Liver (tissue), 7 donors: ENCODE measurements at regions not wholly inside any gene's neighbourhood (a gene's known extent, or its start where the extent isn't known, plus 50 kb on each side); places are given as distances from the start of the nearest gene placed in this dataset.
"Not testable (repeated sequence)": the region's sequence is repeated elsewhere in the genome, so short reads cannot be mapped to it uniquely, and the experiment has no call there.

Source experiments
- DNase-seq: peaks from one replicate; pipeline ENCODE4 v3.0.0-alpha.2; 2017; ENCODE audit warnings: low spot score
- H3K27ac ChIP-seq, 2 donors: one replicate each; pipeline ENCODE4 v1.7.0; 2013; ENCODE audit warnings: inconsistent platforms in 2 of 2, low read length in 2 of 2, control low read depth in 1 of 2, low read depth in 1 of 2, mild to moderate bottlenecking in 1 of 2
- H3K27me3 ChIP-seq, 4 donors: one replicate each; pipeline versions ENCODE4 v1.6.1 to v1.7.0; 2013; ENCODE audit warnings: low read length in 3 of 4, inconsistent platforms in 1 of 4, mild to moderate bottlenecking in 1 of 4, moderate library complexity in 1 of 4; ENCODE audit not compliant: control insufficient read depth in 4 of 4, insufficient read depth in 4 of 4
- H3K36me3 ChIP-seq, 4 donors: one replicate each; pipeline versions ENCODE4 v1.6.1 to v1.7.0; 2013; ENCODE audit warnings: low read length in 3 of 4, mild to moderate bottlenecking in 3 of 4, low read depth in 1 of 4, moderate library complexity in 1 of 4; ENCODE audit not compliant: control insufficient read depth in 4 of 4, insufficient read depth in 3 of 4
- H3K4me1 ChIP-seq, 4 donors: one replicate each; pipeline versions ENCODE4 v1.6.1 to v1.7.0; 2013; ENCODE audit warnings: low read length in 3 of 4, mild to moderate bottlenecking in 3 of 4, moderate library complexity in 1 of 4; ENCODE audit not compliant: control insufficient read depth in 4 of 4, insufficient read depth in 4 of 4
- H3K4me3 ChIP-seq, 3 donors: one replicate each; pipeline versions ENCODE4 v1.6.1 to v1.7.0; 2013; ENCODE audit warnings: low read length in 3 of 3, control low read depth in 1 of 3, low read depth in 1 of 3, mild to moderate bottlenecking in 1 of 3
- H3K9ac ChIP-seq, 2 donors: one replicate each; pipeline ENCODE4 v1.7.0; 2013; ENCODE audit warnings: low read length in 2 of 2, mild to moderate bottlenecking in 2 of 2, moderate library complexity in 2 of 2, control low read depth in 1 of 2, low read depth in 1 of 2
- H3K9me3 ChIP-seq, 4 donors: one replicate each; pipeline versions ENCODE4 v1.6.1 to v1.7.0; 2013; ENCODE audit warnings: low read length in 3 of 4; ENCODE audit not compliant: control insufficient read depth in 4 of 4
- EGR1 ChIP-seq, 2 donors: IDR thresholded peaks; 2 replicates each; pipeline ENCODE4 v1.6.1; 2016 to 2018; ENCODE audit warnings: antibody characterized with exemption in 2 of 2, low read depth in 2 of 2
- FOXA1 ChIP-seq: IDR thresholded peaks from 2 replicates; pipeline ENCODE4 v1.6.1; 2016; ENCODE audit warnings: antibody characterized with exemption
- FOXA2 ChIP-seq: IDR thresholded peaks from 2 replicates; pipeline ENCODE4 v1.6.1; 2016; ENCODE audit warnings: antibody characterized with exemption
- GABPA ChIP-seq, 2 donors: IDR thresholded peaks in 1 of 2; conservative IDR thresholded peaks in 1 of 2; 2 replicates each; pipeline ENCODE4 v1.6.1; 2016; ENCODE audit warnings: antibody characterized with exemption in 2 of 2, mild to moderate bottlenecking in 1 of 2, moderate library complexity in 1 of 2
- HNF4G ChIP-seq: IDR thresholded peaks from 2 replicates; pipeline ENCODE4 v1.6.1; 2016; ENCODE audit warnings: antibody characterized with exemption
- JUND ChIP-seq, 2 donors: IDR thresholded peaks; 2 replicates each; pipeline ENCODE4 v1.6.1; 2016; ENCODE audit warnings: antibody characterized with exemption in 2 of 2
- NR2F2 ChIP-seq: IDR thresholded peaks from 2 replicates; pipeline ENCODE4 v1.6.1; 2016; ENCODE audit warnings: antibody characterized with exemption
- RAD21 ChIP-seq, 2 donors: IDR thresholded peaks; 2 replicates each; pipeline ENCODE4 v1.6.1; 2016; ENCODE audit warnings: antibody characterized with exemption in 2 of 2, mild to moderate bottlenecking in 2 of 2
- RXRA ChIP-seq, 2 donors: IDR thresholded peaks; 2 replicates each; pipeline ENCODE4 v1.6.1; 2017 to 2018; ENCODE audit warnings: antibody characterized with exemption in 2 of 2, mild to moderate bottlenecking in 1 of 2
- SP1 ChIP-seq: IDR thresholded peaks from 2 replicates; pipeline ENCODE4 v1.6.1; 2018; ENCODE audit warnings: antibody characterized with exemption, mild to moderate bottlenecking
- TAF1 ChIP-seq: conservative IDR thresholded peaks from 2 replicates; pipeline ENCODE4 v1.6.1; 2016; ENCODE audit warnings: antibody characterized with exemption, mild to moderate bottlenecking
- YY1 ChIP-seq: IDR thresholded peaks from 2 replicates; pipeline ENCODE4 v1.6.1; 2016; ENCODE audit warnings: antibody characterized with exemption, mild to moderate bottlenecking
- WGBS: extraction: QIAGEN DNeasy Blood & Tissue Kit; methylation state at CpG from one replicate; pipeline ENCODE4 v1.1.7; 2013; 5-methylcytosine and 5-hydroxymethylcytosine counted together
- TF ChIP-seq, protein P1 (sequence below): IDR thresholded peaks from 2 replicates; pipeline ENCODE4 v1.6.1; 2016; ENCODE audit warnings: antibody characterized with exemption
- TF ChIP-seq, protein P2 (sequence below): IDR thresholded peaks from 2 replicates; pipeline ENCODE4 v1.6.1; 2016; ENCODE audit warnings: antibody characterized with exemption
- TF ChIP-seq, protein P3 (sequence below): IDR thresholded peaks from 2 replicates; pipeline ENCODE4 v1.6.1; 2016; ENCODE audit warnings: antibody characterized with exemption, mild to moderate bottlenecking
- TF ChIP-seq, protein P4 (sequence below): IDR thresholded peaks from 2 replicates; pipeline ENCODE4 v1.6.1; 2016; ENCODE audit warnings: antibody characterized with exemption
- donor health status: healthy.
- donor health status: healthy.
- donor health status: healthy.
- donor health status: healthy.

DNA sequence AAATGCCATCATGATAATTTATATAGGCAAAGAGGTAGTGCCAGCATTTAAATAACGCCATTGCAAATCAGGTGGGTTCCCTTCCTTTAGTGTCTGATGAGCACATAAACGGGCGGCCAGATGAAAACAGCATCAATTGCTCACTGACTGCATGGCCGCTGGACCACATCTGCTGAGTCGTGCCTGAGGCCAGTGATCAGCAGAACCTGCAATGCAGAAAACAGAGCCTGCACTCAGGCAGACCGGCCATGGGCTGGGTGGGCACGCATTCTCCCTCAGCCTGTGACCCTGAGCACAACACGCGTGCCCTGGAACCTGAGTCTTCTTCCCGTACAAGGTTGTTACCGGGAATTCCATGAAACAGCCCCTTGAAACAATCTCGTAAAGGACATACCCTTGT lies 144.0 kb upstream of the THBS2 start:
- H3K4me3 ChIP-seq, result no peak overlapping the region
- TF ChIP-seq SP1, result no peak
- no peak for TF ChIP-seq GABPA (IDR thresholded peaks at IDR 0.05 in 1 of 2, conservative IDR thresholded peaks at IDR 0.05 in 1 of 2)
- no peak for TF ChIP-seq YY1
- TF ChIP-seq TAF1, result no peak
- TF ChIP-seq, protein P1, sequence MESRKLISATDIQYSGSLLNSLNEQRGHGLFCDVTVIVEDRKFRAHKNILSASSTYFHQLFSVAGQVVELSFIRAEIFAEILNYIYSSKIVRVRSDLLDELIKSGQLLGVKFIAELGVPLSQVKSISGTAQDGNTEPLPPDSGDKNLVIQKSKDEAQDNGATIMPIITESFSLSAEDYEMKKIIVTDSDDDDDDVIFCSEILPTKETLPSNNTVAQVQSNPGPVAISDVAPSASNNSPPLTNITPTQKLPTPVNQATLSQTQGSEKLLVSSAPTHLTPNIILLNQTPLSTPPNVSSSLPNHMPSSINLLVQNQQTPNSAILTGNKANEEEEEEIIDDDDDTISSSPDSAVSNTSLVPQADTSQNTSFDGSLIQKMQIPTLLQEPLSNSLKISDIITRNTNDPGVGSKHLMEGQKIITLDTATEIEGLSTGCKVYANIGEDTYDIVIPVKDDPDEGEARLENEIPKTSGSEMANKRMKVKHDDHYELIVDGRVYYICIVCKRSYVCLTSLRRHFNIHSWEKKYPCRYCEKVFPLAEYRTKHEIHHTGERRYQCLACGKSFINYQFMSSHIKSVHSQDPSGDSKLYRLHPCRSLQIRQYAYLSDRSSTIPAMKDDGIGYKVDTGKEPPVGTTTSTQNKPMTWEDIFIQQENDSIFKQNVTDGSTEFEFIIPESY, result no peak
- TF ChIP-seq EGR1 (IDR thresholded peaks at IDR 0.05; ENCODE audit: low read depth in 2 of 2), result no peak
- no peak for TF ChIP-seq FOXA2
- TF ChIP-seq, protein P2, sequence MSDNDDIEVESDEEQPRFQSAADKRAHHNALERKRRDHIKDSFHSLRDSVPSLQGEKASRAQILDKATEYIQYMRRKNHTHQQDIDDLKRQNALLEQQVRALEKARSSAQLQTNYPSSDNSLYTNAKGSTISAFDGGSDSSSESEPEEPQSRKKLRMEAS, result no peak
- TF ChIP-seq FOXA1, result no peak
- no peaks in the 10 kb centered on the region for H3K36me3 ChIP-seq
- H3K27ac ChIP-seq, result no peak overlapping the region
- no peak for DNase-seq
- H3K9me3 ChIP-seq, result peaks cover 0 to 3% (median under 1%) of the 10 kb centered on the region in 4 donors
- no peaks in the 10 kb centered on the region for H3K4me1 ChIP-seq
- no peak overlapping the region for H3K9ac ChIP-seq
- H3K27me3 ChIP-seq, result no peaks in the 10 kb centered on the region
- WGBS, result 82% methylated on average over 12 of the region's 12 CpGs

DNA sequence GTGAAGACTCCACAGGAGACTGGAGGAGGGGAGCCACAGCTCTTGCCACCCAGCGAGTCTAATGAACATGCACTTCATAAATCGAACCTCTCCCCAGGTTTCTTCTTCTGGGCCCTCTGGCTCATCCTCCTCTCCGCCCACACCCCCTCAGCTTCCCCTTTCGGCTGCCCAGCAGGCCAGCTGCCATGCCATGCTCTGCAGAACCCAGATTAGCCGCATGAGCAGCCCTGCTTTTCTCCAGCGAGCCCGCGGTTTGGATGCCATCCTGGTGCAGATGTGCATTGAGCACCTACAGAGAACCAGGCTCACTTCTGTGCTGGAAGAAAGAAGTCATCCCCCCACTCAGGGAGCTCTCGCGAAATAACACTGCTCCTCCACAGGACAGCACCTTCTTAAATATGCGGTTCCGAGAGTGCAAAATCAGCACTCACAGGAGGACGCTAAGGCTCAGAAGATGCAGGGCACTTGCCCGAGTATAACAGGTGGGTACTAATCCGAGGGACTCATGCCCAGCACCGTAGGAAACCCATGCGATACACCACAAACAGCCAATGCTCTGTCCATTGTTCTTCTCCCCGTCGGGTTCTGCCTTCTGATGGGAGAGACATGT lies 143.0 kb upstream of the THBS2 start:
- 89% methylated on average over 19 of the region's 19 CpGs for WGBS

DNA sequence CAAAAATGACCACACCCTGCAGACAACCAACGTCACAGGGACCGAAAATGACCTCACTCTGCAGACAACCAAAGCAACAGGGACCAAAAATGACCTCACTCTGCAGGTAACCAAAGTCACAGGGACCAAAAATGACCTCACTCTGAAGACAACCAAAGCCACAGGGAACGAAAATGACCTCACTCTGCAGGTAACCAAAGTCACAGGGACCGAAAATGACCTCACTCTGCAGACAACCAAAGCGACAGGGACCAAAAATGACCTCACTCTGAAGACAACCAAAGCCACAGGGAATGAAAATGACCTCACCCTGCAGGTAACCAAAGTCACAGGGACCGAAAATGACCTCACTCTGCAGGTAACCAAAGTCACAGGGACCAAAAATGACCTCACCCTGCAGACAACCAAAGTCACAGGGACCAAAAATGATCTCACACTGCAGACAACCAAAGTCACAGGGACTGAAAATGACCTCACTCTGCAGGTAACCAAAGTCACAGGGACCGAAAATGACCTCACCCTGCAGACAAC lies 142.4 kb upstream of the THBS2 start:
- not testable (repeated sequence) for H3K9ac ChIP-seq, H3K9me3 ChIP-seq, H3K36me3 ChIP-seq, H3K4me3 ChIP-seq, H3K4me1 ChIP-seq, H3K27me3 ChIP-seq, DNase-seq, H3K27ac ChIP-seq
- 59% methylated on average over 7 of the region's 7 CpGs for WGBS

More for the DNA sequence above, 143.0 kb upstream of the THBS2 start:
- no peak for DNase-seq
- H3K4me1 ChIP-seq, result no peaks in the 10 kb centered on the region
- TF ChIP-seq, protein P3, sequence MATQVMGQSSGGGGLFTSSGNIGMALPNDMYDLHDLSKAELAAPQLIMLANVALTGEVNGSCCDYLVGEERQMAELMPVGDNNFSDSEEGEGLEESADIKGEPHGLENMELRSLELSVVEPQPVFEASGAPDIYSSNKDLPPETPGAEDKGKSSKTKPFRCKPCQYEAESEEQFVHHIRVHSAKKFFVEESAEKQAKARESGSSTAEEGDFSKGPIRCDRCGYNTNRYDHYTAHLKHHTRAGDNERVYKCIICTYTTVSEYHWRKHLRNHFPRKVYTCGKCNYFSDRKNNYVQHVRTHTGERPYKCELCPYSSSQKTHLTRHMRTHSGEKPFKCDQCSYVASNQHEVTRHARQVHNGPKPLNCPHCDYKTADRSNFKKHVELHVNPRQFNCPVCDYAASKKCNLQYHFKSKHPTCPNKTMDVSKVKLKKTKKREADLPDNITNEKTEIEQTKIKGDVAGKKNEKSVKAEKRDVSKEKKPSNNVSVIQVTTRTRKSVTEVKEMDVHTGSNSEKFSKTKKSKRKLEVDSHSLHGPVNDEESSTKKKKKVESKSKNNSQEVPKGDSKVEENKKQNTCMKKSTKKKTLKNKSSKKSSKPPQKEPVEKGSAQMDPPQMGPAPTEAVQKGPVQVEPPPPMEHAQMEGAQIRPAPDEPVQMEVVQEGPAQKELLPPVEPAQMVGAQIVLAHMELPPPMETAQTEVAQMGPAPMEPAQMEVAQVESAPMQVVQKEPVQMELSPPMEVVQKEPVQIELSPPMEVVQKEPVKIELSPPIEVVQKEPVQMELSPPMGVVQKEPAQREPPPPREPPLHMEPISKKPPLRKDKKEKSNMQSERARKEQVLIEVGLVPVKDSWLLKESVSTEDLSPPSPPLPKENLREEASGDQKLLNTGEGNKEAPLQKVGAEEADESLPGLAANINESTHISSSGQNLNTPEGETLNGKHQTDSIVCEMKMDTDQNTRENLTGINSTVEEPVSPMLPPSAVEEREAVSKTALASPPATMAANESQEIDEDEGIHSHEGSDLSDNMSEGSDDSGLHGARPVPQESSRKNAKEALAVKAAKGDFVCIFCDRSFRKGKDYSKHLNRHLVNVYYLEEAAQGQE, result no peak
- TF ChIP-seq GABPA (IDR thresholded peaks at IDR 0.05 in 1 of 2, conservative IDR thresholded peaks at IDR 0.05 in 1 of 2) (no peak), RXRA (IDR thresholded peaks at IDR 0.05) (no peak), FOXA1 (no peak), TAF1 (no peak), EGR1 (IDR thresholded peaks at IDR 0.05; ENCODE audit: low read depth in 2 of 2) (no peak), SP1 (no peak), NR2F2 (no peak), HNF4G (no peak), RAD21 (IDR thresholded peaks at IDR 0.05) (no peak), JUND (IDR thresholded peaks at IDR 0.05) (no peak)
- TF ChIP-seq, protein P4, sequence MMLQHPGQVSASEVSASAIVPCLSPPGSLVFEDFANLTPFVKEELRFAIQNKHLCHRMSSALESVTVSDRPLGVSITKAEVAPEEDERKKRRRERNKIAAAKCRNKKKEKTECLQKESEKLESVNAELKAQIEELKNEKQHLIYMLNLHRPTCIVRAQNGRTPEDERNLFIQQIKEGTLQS, result no peak
- TF ChIP-seq, protein P2, result no peak
- TF ChIP-seq, protein P1, result no peak
- no peak overlapping the region for H3K4me3 ChIP-seq
- peaks cover 0 to 7% (median 2%) of the 10 kb centered on the region in 4 donors for H3K9me3 ChIP-seq
- H3K9ac ChIP-seq, result no peak overlapping the region
- no peaks in the 10 kb centered on the region for H3K36me3 ChIP-seq
- H3K27ac ChIP-seq, result no peak overlapping the region
- H3K27me3 ChIP-seq, result no peaks in the 10 kb centered on the region
